Trophoblast cell (in vitro differentiated cells and primary cell): ENCODE measurements at regions not wholly inside any gene's neighbourhood (a gene's known extent, or its start where the extent isn't known, plus 50 kb on each side); places are given as distances from the start of the nearest gene placed in this dataset.

Experiments used
- DNase-seq, 2 donors: peaks; one replicate each; pipeline ENCODE4 v3.0.0-alpha.2; 2016
- H2AFZ ChIP-seq: 2 replicates; pipeline ENCODE4 v1.6.1; 2013; ENCODE audit warnings: low read length, moderate library complexity, mild to moderate bottlenecking; ENCODE audit not compliant: insufficient read depth, poor library complexity
- H2AK5ac ChIP-seq: 2 replicates; pipeline ENCODE4 v1.6.1; 2013; ENCODE audit warnings: mild to moderate bottlenecking, low read length
- H2BK120ac ChIP-seq: 2 replicates; pipeline ENCODE4 v1.6.1; 2013; ENCODE audit warnings: low read length, mild to moderate bottlenecking, moderate library complexity; ENCODE audit not compliant: insufficient read depth, poor library complexity
- H2BK12ac ChIP-seq: 2 replicates; pipeline ENCODE4 v1.6.1; 2013; ENCODE audit warnings: mild to moderate bottlenecking, low read length, moderate library complexity
- H2BK5ac ChIP-seq: 2 replicates; pipeline ENCODE4 v1.6.1; 2013; ENCODE audit warnings: low read length, low read depth, moderate library complexity, mild to moderate bottlenecking; ENCODE audit not compliant: poor library complexity
- H3K14ac ChIP-seq: 2 replicates; pipeline ENCODE4 v1.6.1; 2013; ENCODE audit warnings: mild to moderate bottlenecking, low read length
- H3K18ac ChIP-seq: 2 replicates; pipeline ENCODE4 v1.6.1; 2013; ENCODE audit warnings: mild to moderate bottlenecking, low read length
- H3K23ac ChIP-seq: 2 replicates; pipeline ENCODE4 v1.6.1; 2013; ENCODE audit warnings: low read length
- H3K27ac ChIP-seq: 2 replicates; pipeline ENCODE4 v1.5.1; 2013; ENCODE audit warnings: low read depth, mild to moderate bottlenecking, inconsistent platforms, low read length, moderate library complexity
- H3K27me3 ChIP-seq: 2 replicates; pipeline ENCODE4 v1.6.1; 2013; ENCODE audit warnings: inconsistent platforms, mild to moderate bottlenecking, low read length, moderate library complexity; ENCODE audit not compliant: insufficient read depth
- H3K36me3 ChIP-seq, 2 experiments: 1 replicate in 1 of 2; 2 replicates in 1 of 2; pipeline ENCODE4 v1.6.1; 2013; ENCODE audit warnings: low read length in 2 of 2, mild to moderate bottlenecking in 2 of 2, moderate library complexity in 1 of 2; ENCODE audit not compliant: insufficient read depth in 2 of 2, control insufficient read depth in 1 of 2
- H3K4ac ChIP-seq: 2 replicates; pipeline ENCODE4 v1.6.1; 2013; ENCODE audit warnings: low read depth, mild to moderate bottlenecking, low read length, moderate library complexity
- H3K4me1 ChIP-seq, 2 experiments: 1 replicate in 1 of 2; 2 replicates in 1 of 2; pipeline ENCODE4 v1.6.1; 2013; ENCODE audit warnings: low read length in 2 of 2, mild to moderate bottlenecking in 2 of 2, moderate library complexity in 1 of 2; ENCODE audit not compliant: insufficient read depth in 2 of 2, control insufficient read depth in 1 of 2
- H3K4me2 ChIP-seq: 2 replicates; pipeline ENCODE4 v1.6.1; 2013; ENCODE audit warnings: inconsistent platforms, mild to moderate bottlenecking, low read length, moderate library complexity
- H3K4me3 ChIP-seq: 2 replicates; pipeline ENCODE4 v1.5.1; 2013; ENCODE audit warnings: mild to moderate bottlenecking, low read depth, low read length, inconsistent platforms
- H3K79me1 ChIP-seq: one replicate; pipeline ENCODE4 v1.6.1; 2013; ENCODE audit warnings: low read length
- H3K79me2 ChIP-seq: 2 replicates; pipeline ENCODE4 v1.6.1; 2013; ENCODE audit warnings: low read length, mild to moderate bottlenecking; ENCODE audit not compliant: control insufficient read depth, insufficient read depth, poor library complexity
- H3K9ac ChIP-seq: 2 replicates; pipeline ENCODE4 v1.6.1; 2013; ENCODE audit warnings: mild to moderate bottlenecking, low read length
- H3K9me3 ChIP-seq: 2 replicates; pipeline ENCODE4 v1.6.1; 2013; ENCODE audit warnings: low read depth, mild to moderate bottlenecking, control low read depth, inconsistent platforms, low read length; ENCODE audit not compliant: insufficient read depth
- H4K12ac ChIP-seq: 2 replicates; pipeline ENCODE4 v1.6.1; 2013; ENCODE audit warnings: low read depth, mild to moderate bottlenecking, low read length, moderate library complexity
- H4K8ac ChIP-seq: 2 replicates; pipeline ENCODE4 v1.6.1; 2013; ENCODE audit warnings: low read depth, mild to moderate bottlenecking, low read length, moderate library complexity
- H4K91ac ChIP-seq: one replicate; pipeline ENCODE4 v1.6.1; 2013; ENCODE audit warnings: low read depth, mild to moderate bottlenecking, low read length, moderate library complexity
- WGBS: extraction: QIAGEN DNeasy Blood & Tissue Kit; methylation state at CpG from one replicate; pipeline ENCODE4 v1.1.7; 2013; ENCODE audit warnings: missing lambda C conversion rate; ENCODE audit not compliant: insufficient read length, insufficient coverage; ENCODE audit errors: extremely low coverage; 5-methylcytosine and 5-hydroxymethylcytosine counted together

DNA sequence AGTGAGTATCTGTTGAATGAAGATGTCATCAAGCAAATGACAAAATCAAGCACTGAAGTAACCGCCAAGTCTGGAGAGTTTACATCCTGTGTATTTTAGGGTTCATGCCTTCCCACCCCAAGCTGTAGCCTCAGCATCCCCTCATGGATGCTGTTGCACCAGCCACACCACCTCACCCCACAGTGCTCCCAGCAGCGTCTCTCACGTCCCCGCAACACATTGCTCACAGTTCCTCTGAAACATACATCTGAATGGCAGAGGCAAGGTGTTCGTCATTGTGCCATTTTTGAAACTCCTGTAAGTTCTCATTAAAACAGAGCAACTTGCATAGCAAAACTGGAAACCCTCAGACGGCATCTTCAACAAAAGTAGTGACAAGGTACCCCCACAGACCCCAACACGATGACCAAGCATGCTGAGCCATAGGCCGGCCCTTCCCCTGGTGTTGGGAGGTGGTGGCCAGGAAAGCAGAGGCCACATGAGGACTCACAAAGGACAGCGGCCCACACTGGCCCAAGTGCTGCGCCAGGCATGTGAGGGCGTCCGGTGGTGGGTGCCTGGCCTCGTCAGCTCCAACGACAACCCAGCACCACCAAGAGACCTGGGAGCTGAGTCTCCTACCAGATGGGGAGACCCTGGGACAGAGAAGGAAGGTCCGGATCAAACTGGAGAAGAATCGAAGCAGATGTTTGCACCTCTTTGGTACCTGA lies 456.5 kb downstream of the EIPR1 start:
- DNase-seq = no peak
- Histone ChIP-seq H4K91ac (no peak overlapping the region), H3K18ac (no peak overlapping the region), H3K23ac (no peak overlapping the region), H3K14ac (no peak overlapping the region), H3K4ac (no peak overlapping the region), H2AK5ac (no peak overlapping the region), H3K9me3 (no peaks in the 10 kb centered on the region), H3K4me1 (no peaks in the 10 kb centered on the region), H2AFZ (no peak overlapping the region), H3K27me3 (no peaks in the 10 kb centered on the region), H3K27ac (no peak overlapping the region), H2BK120ac (no peak overlapping the region), H2BK5ac (no peak overlapping the region), H3K9ac (no peak overlapping the region), H4K8ac (no peak overlapping the region), H4K12ac (no peak overlapping the region), H3K36me3 (no peaks in the 10 kb centered on the region), H3K79me1 (no peaks in the 10 kb centered on the region), H2BK12ac (no peak overlapping the region), H3K4me2 (no peak overlapping the region), H3K79me2 (no peaks in the 10 kb centered on the region), H3K4me3 (no peak overlapping the region)
- WGBS = no CpG with 5 or more reads among the region's 16 CpGs

GRCh38 chr2:2919574-2920365 lies 457.8 kb downstream of the EIPR1 start:
- Histone ChIP-seq H3K79me1 (no peaks in the 10 kb centered on the region), H3K4ac (no peak overlapping the region), H3K4me1 (no peaks in the 10 kb centered on the region), H3K79me2 (no peaks in the 10 kb centered on the region), H2BK12ac (no peak overlapping the region), H4K8ac (no peak overlapping the region), H2BK5ac (no peak overlapping the region), H4K91ac (no peak overlapping the region), H3K23ac (no peak overlapping the region), H3K36me3 (no peaks in the 10 kb centered on the region), H2AK5ac (no peak overlapping the region), H3K18ac (no peak overlapping the region), H3K27me3 (no peaks in the 10 kb centered on the region), H3K9me3 (no peaks in the 10 kb centered on the region), H3K27ac (no peak overlapping the region), H3K14ac (no peak overlapping the region), H3K4me3 (no peak overlapping the region), H3K9ac (no peak overlapping the region), H2AFZ (no peak overlapping the region), H3K4me2 (no peak overlapping the region), H4K12ac (no peak overlapping the region), H2BK120ac (no peak overlapping the region)
- no peak for DNase-seq
- no CpG with 5 or more reads among the region's 10 CpGs for WGBS

DNA sequence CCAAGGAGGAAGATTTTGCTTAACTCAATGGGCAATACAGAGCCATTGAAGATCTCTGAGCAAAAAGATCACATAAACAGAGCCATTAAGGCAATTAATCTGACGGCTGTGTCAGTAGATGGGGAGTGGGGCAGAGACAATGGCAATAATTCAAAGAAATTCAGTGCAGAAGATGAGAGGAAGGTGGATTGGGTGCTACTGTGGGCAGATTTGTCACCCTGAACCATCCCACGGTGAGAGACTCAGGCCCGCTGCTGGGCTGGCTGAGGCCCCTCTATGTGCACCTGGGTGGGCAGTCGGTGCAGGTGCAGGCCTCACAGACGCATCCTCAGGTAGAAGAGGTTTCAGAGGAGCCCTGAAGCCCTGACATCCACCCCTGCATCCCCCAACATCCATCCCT lies 458.6 kb downstream of the EIPR1 start:
- Histone ChIP-seq H3K36me3 (no peaks in the 10 kb centered on the region), H3K4me3 (no peak overlapping the region), H2BK12ac (no peak overlapping the region), H3K27me3 (no peaks in the 10 kb centered on the region), H4K8ac (no peak overlapping the region), H3K23ac (no peak overlapping the region), H4K12ac (no peak overlapping the region), H3K27ac (no peak overlapping the region), H2AFZ (no peak overlapping the region), H2BK5ac (no peak overlapping the region), H3K4me1 (no peaks in the 10 kb centered on the region), H3K79me2 (no peaks in the 10 kb centered on the region), H3K14ac (no peak overlapping the region), H3K9me3 (no peaks in the 10 kb centered on the region), H3K9ac (no peak overlapping the region), H3K79me1 (no peaks in the 10 kb centered on the region), H3K4me2 (no peak overlapping the region), H4K91ac (no peak overlapping the region), H2AK5ac (no peak overlapping the region), H3K4ac (no peak overlapping the region), H3K18ac (no peak overlapping the region), H2BK120ac (no peak overlapping the region)
- DNase-seq = no peak
- WGBS = no CpG with 5 or more reads among the region's 5 CpGs

- no peak overlapping the region for H2BK120ac ChIP-seq
- H3K79me1 ChIP-seq = no peaks in the 10 kb centered on the region
- H3K36me3 ChIP-seq = no peaks in the 10 kb centered on the region
- H3K18ac ChIP-seq = no peak overlapping the region
- H2AK5ac ChIP-seq = no peak overlapping the region
- no peak overlapping the region for H3K27ac ChIP-seq
- H3K14ac ChIP-seq = no peak overlapping the region
- H4K8ac ChIP-seq = no peak overlapping the region
- WGBS = 100% methylated on average over 1 of the region's 5 CpGs
- no peak overlapping the region for H4K91ac ChIP-seq
- no peak overlapping the region for H2AFZ ChIP-seq
- no peak for DNase-seq
- no peak overlapping the region for H3K4me2 ChIP-seq
- no peak overlapping the region for H3K4ac ChIP-seq
- H3K9ac ChIP-seq = no peak overlapping the region
- no peaks in the 10 kb centered on the region for H3K27me3 ChIP-seq
- no peak overlapping the region for H2BK5ac ChIP-seq
- H3K4me1 ChIP-seq = no peaks in the 10 kb centered on the region
- no peak overlapping the region for H2BK12ac ChIP-seq
- H3K9me3 ChIP-seq = no peaks in the 10 kb centered on the region
- no peak overlapping the region for H4K12ac ChIP-seq
- no peak overlapping the region for H3K4me3 ChIP-seq
- no peaks in the 10 kb centered on the region for H3K79me2 ChIP-seq
- H3K23ac ChIP-seq = no peak overlapping the region
These were observed 461.0 kb downstream of the EIPR1 start for GRCh38 chr2:2916621-2917020.
